SIG-M5 treated with dmso at 0.1 percent for 504 hours (cell line): ENCODE measurements at regions not wholly inside any gene's neighbourhood (a gene's known extent, or its start where the extent isn't known, plus 50 kb on each side); places are given as distances from the start of the nearest gene placed in this dataset.

Experiments used
- DNase-seq: peaks from one replicate; lab custom pipeline; 2025; ENCODE audit not compliant: unreplicated experiment; lab: John Stamatoyannopoulos, UW

GRCh38 chr3:152053866-152054265 is 180.4 kb downstream of the SUCNR1 start:
- DNase-seq: no peak

DNA sequence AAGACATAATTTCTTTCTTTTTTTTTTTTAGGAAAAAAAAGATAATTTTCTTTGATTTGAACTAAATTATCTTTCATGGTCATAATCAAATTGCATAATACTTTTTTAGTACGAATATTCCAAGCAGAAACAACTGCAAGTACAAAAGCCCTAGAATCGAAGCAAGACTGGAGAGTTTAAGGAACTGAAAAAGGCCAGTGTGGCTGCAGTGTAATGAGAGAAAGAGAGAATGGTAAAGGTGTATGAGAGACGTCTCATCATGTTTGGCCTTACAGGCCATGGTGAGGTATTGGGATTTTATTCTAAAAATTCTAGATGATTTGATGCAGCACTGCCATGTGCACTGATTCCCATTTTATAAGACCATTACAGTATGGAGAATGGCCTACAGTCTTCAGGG is 180.9 kb downstream of the SUCNR1 start:
- DNase-seq: peak; percentile 8

DNA sequence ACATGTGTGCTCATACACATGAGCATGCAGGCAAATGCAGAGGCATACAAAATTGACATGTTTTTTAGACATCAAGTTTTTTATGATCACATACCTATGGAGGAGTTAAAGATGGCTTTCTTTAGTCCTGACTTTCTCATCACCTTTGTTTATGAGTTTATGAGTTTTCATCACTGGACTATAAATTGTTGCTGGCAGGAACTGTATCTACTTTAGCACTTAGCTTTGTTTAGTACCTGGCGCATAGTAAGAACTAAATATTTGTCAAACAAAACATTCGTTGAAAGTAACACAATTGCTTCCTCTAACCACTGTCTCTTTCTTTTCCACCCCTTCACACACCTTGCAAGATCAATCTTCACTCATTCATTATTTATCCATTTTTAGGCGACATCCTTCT is 182.6 kb downstream of the SUCNR1 start:
- DNase-seq: no peak

- no peak for DNase-seq
Measured at GRCh38 chr3:152056481-152056880, 183.0 kb downstream of the SUCNR1 start.

DNA sequence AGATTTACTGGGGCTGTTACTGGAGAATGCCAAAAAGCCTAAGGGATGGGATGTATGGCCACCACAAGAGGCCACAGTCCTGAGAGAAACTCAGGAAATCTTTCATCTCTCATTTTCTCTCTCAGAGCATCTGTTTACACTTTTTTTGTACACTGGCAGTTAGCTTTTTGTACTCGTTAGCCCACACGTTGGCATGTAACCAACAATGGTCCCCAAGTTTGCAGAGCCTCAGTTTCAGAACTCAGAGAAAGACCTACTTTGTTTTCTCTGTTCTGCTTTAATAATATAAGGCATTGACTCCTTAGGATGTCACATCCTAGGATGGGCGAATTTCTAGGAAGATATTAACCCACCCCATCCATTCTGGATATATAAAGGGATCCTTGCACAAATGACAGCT is 183.5 kb downstream of the SUCNR1 start:
- DNase-seq: no peak

DNA sequence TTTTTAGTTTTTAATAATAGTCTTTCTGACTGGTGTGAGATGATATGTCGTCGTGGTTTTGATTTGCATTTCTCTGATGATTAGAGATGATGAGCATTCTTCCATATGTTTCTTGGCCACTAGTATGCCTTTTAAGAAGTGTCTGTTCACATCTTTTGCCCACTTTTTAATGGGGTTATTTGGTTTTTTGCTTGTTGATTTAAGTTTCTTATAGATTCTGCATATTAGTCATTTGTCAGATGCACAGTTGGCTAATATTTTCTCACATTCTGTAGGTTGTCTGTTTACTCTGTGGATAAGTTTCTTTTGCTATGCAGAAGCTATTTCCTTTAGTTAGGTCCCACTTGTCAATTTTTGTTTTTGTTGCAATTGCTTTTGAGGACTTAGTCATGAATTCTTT is 185.4 kb downstream of the SUCNR1 start:
- no peak for DNase-seq

DNA sequence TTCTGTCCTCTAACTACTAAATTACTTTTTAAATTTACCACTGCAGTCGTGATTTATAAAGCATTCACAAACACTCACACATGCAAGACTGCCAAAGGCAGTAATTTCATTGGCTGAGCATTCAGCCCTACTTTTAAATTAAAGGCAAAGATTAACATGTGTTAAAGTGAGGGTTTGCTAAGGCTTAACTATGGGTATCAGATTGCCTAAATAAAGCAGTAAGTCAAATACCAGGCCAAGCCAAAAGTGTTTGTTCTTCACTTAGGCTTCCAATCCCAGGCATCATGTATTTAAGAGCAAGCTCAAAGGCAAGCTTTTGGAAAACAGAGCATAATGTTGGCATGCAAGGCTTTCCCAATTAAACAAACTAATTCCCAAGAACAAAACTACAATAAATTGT is 187.3 kb downstream of the SUCNR1 start:
- no peak for DNase-seq

GRCh38 chr3:152061296-152061695 is 187.9 kb downstream of the SUCNR1 start:
- DNase-seq: no peak

- no peak for DNase-seq
Measured at GRCh38 chr3:152069871-152070270, 196.4 kb downstream of the SUCNR1 start.

DNA sequence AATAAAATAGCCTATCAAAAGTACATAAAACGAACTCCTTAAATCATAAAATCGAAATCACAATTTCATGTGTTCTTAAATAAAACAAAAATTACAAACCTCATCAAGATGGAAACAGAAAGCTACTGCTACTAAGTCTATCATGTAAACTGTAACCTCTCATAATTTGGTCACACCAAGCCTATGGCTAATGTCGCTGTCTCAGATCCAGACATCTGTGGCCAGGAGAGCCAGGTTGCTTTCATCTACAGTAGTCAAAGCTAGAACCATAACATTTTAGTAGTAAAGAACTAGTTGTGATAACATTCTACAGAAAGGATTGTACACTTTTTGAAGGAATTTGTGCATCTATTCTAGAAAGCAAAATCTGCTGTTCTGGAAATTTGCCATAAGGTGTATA is 197.4 kb upstream of the MBNL1 start:
- no peak for DNase-seq

- peak; percentile 88 for DNase-seq
Measured at GRCh38 chr3:152071924-152072323, 196.8 kb upstream of the MBNL1 start.

DNA sequence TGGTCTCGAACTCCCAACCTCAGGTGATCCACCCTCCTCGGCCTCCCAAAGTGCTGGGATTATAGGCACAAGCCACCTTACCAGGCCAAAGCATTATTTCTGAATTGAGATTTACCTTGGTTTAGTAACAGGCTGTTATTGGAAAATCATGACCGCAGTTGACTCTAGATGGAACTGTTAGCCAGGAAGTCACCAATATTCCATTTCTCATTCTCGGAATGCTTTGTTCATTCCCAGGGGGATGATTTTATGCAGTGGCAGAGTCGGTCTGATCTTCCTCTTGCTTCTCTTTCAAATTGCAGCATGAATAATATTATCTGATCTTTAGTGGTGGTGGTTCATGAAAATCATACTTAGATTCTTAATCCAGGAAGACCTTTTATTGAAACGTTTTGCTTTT is 195.5 kb upstream of the MBNL1 start:
- DNase-seq: no peak

DNA sequence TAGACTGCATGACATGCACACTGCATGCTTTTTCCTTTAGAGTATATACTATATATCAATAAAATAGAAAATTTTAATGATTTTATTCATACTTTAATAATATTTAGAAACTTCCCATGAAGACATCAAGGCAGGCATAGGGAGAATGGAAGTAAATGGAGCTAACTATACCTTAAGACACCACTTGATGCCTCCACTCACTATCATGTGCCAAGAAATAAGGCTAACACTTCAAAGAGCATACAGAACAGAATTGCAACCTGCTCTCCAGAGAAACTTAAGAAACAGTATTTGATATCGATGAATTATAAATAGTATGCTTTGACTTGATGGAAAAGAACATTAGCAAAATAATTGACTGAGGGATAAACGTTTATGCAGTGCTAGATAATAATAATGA is 192.6 kb upstream of the MBNL1 start:
- peak; percentile 16 for DNase-seq

DNA sequence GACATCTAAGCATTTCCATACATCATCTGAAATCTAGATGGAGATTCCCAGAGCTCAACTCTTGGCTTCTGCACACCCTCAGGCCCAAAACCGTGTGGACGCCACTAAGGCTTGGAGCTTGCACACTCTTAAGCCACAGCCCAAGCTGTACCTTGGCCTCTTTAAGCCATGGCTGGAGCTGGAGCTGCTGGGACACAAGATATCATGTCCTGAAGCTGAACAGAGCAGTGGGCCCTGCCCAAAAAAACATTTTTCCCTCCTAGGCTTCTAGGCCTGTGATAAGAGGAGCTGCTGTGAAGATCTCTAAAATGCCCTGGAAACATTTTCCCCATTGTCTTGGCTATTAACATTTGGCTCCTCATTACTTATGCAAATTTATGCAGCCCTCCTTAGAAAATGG is 188.7 kb upstream of the MBNL1 start:
- no peak for DNase-seq

- no peak for DNase-seq
Measured at GRCh38 chr3:152083135-152083534, 185.6 kb upstream of the MBNL1 start.

DNA sequence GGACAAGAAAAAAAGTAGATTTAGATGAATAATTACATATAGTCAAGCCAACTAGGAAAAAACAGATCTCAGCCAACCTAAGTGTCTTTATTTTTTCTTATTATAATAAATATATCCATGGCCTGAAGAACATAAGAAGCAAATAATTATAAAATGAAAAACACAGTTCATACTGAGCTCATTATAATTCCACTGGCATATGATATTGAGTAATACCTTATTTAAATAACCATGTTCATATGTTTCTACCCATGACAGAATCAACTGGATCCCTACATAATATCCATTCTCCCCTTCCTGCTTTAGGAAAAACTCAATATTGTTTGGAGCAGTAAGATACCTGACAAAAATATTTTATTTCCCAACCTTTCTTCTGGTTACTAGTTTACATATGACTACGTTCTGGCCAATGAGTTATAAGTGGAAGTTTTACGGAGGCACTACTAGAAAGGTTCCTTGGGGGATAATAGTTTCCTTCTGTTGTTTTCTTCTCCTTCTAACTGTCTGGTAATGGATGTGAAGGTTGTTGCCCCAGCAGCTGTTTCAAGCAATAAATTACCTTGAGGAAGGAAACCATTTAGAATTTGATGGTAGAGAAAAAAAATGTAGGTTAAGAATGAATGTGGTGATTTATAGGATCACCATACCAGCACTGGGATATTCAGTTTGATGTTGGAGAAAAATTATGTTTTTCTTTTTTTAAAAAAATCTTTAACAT is 184.1 kb upstream of the MBNL1 start:
- no peak for DNase-seq

- no peak for DNase-seq
Measured at GRCh38 chr3:152087153-152087552, 181.6 kb upstream of the MBNL1 start.

DNA sequence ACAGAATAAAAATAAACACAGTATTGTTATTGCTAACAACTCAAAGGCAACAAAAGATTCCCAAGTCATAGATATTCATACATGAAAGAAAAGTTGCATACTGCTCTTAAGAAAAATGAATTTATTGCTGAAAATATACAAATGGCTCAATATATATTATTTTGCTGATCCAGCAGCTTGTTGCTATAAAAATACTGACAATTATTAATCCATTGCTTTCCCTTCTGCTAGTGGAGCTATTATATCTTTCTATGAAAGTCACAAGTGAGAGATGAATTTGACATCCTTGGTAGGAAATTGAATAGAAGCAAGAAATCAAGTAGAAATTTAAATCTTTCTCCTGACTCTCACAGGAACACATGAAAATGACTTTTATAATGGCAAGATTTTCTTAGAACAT is 179.2 kb upstream of the MBNL1 start:
- no peak for DNase-seq

GRCh38 chr3:152091725-152092124 is 177.0 kb upstream of the MBNL1 start:
- DNase-seq: no peak

DNA sequence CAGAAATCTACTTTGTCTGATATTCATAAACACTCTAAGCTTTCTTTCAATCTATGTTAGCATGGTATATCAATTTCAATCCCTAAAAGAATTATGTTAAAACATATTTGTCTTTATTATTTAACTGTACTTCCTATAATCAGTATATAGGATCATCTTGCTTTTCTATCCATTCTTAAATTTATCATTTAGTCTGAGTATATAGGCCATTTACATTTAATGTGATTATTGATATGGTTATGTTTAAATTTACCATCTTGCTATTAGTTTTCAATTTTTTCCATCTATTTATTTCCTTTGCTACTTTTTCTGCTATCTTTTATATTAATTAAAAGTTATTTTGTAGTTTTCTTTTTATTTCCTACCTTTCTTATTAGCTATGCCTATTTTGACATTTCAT is 174.8 kb upstream of the MBNL1 start:
- DNase-seq: no peak

GRCh38 chr3:152094406-152094805 is 174.3 kb upstream of the MBNL1 start:
- no peak for DNase-seq

DNA sequence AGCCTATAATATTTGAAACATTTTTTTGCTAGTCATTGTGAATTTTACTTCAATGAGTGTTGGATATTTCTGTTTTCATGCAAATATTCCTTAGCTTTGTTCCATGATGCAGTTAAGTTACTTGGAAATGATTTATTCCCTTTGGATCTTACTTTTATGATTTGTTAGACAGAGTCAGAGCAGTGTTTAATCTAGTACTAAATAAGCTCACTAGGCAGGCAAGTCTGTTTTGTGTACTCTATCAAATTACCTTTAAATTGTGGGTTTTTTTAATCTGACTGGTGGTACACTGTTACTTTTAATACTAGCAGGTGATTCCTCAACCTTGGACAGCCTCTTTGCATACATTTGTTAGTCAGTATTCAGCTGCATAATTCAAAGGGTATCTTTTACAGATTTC is 173.3 kb upstream of the MBNL1 start:
- DNase-seq: no peak

DNA sequence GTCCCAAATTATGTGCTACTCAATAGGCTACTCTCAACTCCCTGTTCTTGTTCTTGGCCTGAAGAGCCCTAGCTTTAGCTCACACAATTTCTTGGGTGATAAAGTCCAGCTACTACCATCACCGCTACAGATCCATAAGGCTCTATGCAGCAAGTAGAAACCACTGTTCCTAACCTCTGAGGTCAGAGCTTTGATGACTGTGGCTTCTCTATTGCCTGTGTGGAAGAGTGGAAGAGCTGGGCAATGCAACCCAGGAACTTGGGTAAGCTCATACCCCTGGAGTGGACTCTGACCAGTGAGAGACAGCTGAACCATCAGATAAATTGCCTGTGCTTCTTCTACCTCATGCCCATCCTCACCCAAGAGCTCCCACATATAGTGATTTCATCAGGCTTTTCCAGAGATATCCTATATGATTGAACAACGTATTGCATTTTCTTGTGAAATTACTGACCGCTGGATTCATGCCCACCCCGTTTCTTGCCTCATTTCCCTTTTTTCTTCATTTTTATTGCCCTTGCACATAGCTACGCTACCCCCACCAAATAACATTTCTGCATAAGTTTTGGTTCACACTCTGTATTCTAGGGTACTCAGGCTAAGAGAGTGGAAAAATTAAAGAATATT is 172.3 kb upstream of the MBNL1 start:
- DNase-seq: peak; percentile 9
